IMR-90 (cell line): ENCODE measurements at regions not wholly inside any gene's neighbourhood (a gene's known extent, or its start where the extent isn't known, plus 50 kb on each side); places are given as distances from the start of the nearest gene placed in this dataset.

Source experiments
- ATAC-seq: fragments of 200-7000 bp; cut with Tn5 transposase; 2 replicates; pipeline ENCODE4 v1.9.1; 2020; ENCODE audit warnings: low read depth, mild to moderate bottlenecking, moderate library complexity
- BruUV-seq: library from RNA; stranded (reverse); fragments of 400-500 nt; replicated peaks from 2 replicates; lab custom pipeline; 2021; lab: Mats Ljungman, UMichigan
- CTCF ChIA-PET: fragments of 300-600 bp; formaldehyde crosslinking; extraction: SDS; loops from one replicate; lab custom pipeline; 2021; ENCODE audit warnings: antibody characterized with exemption; lab: Yijun Ruan, JAX
- POLR2A ChIA-PET: fragments of 300-600 bp; sonication (Branson Sonifier 250); formaldehyde crosslinking; loops from one replicate; lab custom pipeline; 2022; ENCODE audit warnings: antibody characterized with exemption; ENCODE audit not compliant: unreplicated experiment; lab: Charles Lee
- DNase-seq: peaks from one replicate; pipeline ENCODE4 v3.0.0; 2013
- H2AFZ ChIP-seq: replicated peaks from 2 replicates; pipeline ENCODE3; 2013; ENCODE audit warnings: low read length, mild to moderate bottlenecking; ENCODE audit not compliant: poor library complexity
- H2AK5ac ChIP-seq: 2 replicates; pipeline ENCODE4 v1.6.1; 2013; ENCODE audit warnings: low read depth, low read length, inconsistent platforms
- H2AK9ac ChIP-seq: replicated peaks from 2 replicates; pipeline ENCODE3; 2013; ENCODE audit warnings: mild to moderate bottlenecking, low read depth, low read length, moderate library complexity; ENCODE audit not compliant: poor library complexity
- H2BK120ac ChIP-seq: 2 replicates; pipeline ENCODE4 v1.6.1; 2013; ENCODE audit warnings: low read depth, low read length, inconsistent platforms
- H2BK15ac ChIP-seq: 3 replicates; pipeline ENCODE4 v1.6.1; 2013; ENCODE audit warnings: low read depth, low read length, inconsistent platforms
- H2BK20ac ChIP-seq: 2 replicates; pipeline ENCODE4 v1.6.1; 2013; ENCODE audit warnings: low read depth, mild to moderate bottlenecking, inconsistent platforms, low read length, moderate library complexity
- H2BK5ac ChIP-seq: 2 replicates; pipeline ENCODE4 v1.6.1; 2013; ENCODE audit warnings: mild to moderate bottlenecking, low read depth, low read length, inconsistent platforms; ENCODE audit not compliant: poor library complexity, severe bottlenecking
- H3K14ac ChIP-seq: replicated peaks from 2 replicates; pipeline ENCODE4 v1.6.1; 2013; ENCODE audit warnings: low read depth, low read length, inconsistent platforms
- H3K18ac ChIP-seq: 2 replicates; pipeline ENCODE4 v1.6.1; 2013; ENCODE audit warnings: low read depth, low read length, control low read depth
- H3K23ac ChIP-seq: 2 replicates; pipeline ENCODE4 v1.6.1; 2013; ENCODE audit warnings: low read depth, low read length, inconsistent platforms
- H3K27ac ChIP-seq: 2 replicates; pipeline ENCODE4 v1.5.1; 2013; ENCODE audit warnings: mild to moderate bottlenecking, control low read depth, low read length; ENCODE audit not compliant: insufficient read depth
- H3K27me3 ChIP-seq: 2 replicates; pipeline ENCODE4 v1.6.1; 2013; ENCODE audit warnings: low read length; ENCODE audit not compliant: control insufficient read depth, insufficient read depth
- H3K36me3 ChIP-seq: 2 replicates; pipeline ENCODE4 v1.6.1; 2013; ENCODE audit warnings: low read length, mixed read lengths; ENCODE audit not compliant: control insufficient read depth, insufficient read depth
- H3K4ac ChIP-seq: 2 replicates; pipeline ENCODE4 v1.6.1; 2013; ENCODE audit warnings: low read depth, low read length, inconsistent platforms
- H3K4me1 ChIP-seq: 2 replicates; pipeline ENCODE4 v1.6.1; 2013; ENCODE audit warnings: low read length, mixed read lengths; ENCODE audit not compliant: control insufficient read depth, insufficient read depth
- H3K4me2 ChIP-seq: 2 replicates; pipeline ENCODE4 v1.6.1; 2013; ENCODE audit warnings: low read depth, mild to moderate bottlenecking, control low read depth, low read length, moderate library complexity
- H3K4me3 ChIP-seq: 2 replicates; pipeline ENCODE4 v1.5.1; 2013; ENCODE audit warnings: low read depth, mild to moderate bottlenecking, control low read depth, low read length, moderate library complexity; ENCODE audit not compliant: insufficient read depth
- H3K56ac ChIP-seq: 2 replicates; pipeline ENCODE4 v1.6.1; 2013; ENCODE audit warnings: low read length, inconsistent platforms; ENCODE audit not compliant: insufficient read depth; ENCODE audit errors: extremely low read depth
- H3K79me1 ChIP-seq, 2 experiments: 2 replicates each; pipeline ENCODE4 v1.6.1; 2013; ENCODE audit warnings: low read length in 2 of 2, inconsistent platforms in 1 of 2, low read depth in 1 of 2
- H3K9ac ChIP-seq: 2 replicates; pipeline ENCODE4 v1.6.1; 2013; ENCODE audit warnings: low read depth, low read length, control low read depth
- H3K9me1 ChIP-seq: 2 replicates; pipeline ENCODE4 v1.6.1; 2013; ENCODE audit warnings: low read length, inconsistent platforms; ENCODE audit not compliant: insufficient read depth
- H3K9me3 ChIP-seq: 2 replicates; pipeline ENCODE4 v1.6.1; 2013; ENCODE audit warnings: low read length; ENCODE audit not compliant: control insufficient read depth, insufficient read depth
- H4K20me1 ChIP-seq: 2 replicates; pipeline ENCODE4 v1.6.1; 2013; ENCODE audit warnings: low read length, inconsistent platforms; ENCODE audit not compliant: insufficient read depth
- H4K5ac ChIP-seq: 2 replicates; pipeline ENCODE4 v1.6.1; 2013; ENCODE audit warnings: mild to moderate bottlenecking, low read depth, low read length, control low read depth
- H4K8ac ChIP-seq, 2 experiments: 2 replicates each; pipeline ENCODE4 v1.6.1; 2013; ENCODE audit warnings: low read depth in 2 of 2, low read length in 2 of 2, control low read depth in 1 of 2, inconsistent platforms in 1 of 2
- H4K91ac ChIP-seq: 2 replicates; pipeline ENCODE4 v1.6.1; 2013; ENCODE audit warnings: low read depth, low read length, inconsistent platforms; ENCODE audit not compliant: insufficient read depth
- BHLHE40 ChIP-seq: fragments of 150-350 bp; IDR thresholded peaks from 2 replicates; pipeline ENCODE4 v1.6.1; 2016; ENCODE audit warnings: mild to moderate bottlenecking, low read depth, low read length
- CEBPB ChIP-seq: IDR thresholded peaks from 2 replicates; pipeline ENCODE4 v1.6.1; 2012; ENCODE audit warnings: low read depth, low read length, improper control_type of control experiment
- CHD1 ChIP-seq: IDR thresholded peaks from 2 replicates; pipeline ENCODE4 v1.6.1; 2012; ENCODE audit warnings: low read depth, low read length, improper control_type of control experiment
- CTCF ChIP-seq: conservative IDR thresholded peaks from 2 replicates; pipeline ENCODE4 v1.5.1; 2012; ENCODE audit warnings: mild to moderate bottlenecking, low read depth, low read length, improper control_type of control experiment
- FOS ChIP-seq: fragments of 150-350 bp; IDR thresholded peaks from 2 replicates; pipeline ENCODE4 v1.6.1; 2016; ENCODE audit warnings: low read depth, low read length
- MAFK ChIP-seq: IDR thresholded peaks from 2 replicates; pipeline ENCODE4 v1.6.1; 2012; ENCODE audit warnings: low read depth, low read length, improper control_type of control experiment
- MAZ ChIP-seq: IDR thresholded peaks from 2 replicates; pipeline ENCODE4 v1.6.1; 2012; ENCODE audit warnings: low read depth, mild to moderate bottlenecking, low read length, improper control_type of control experiment, moderate library complexity, borderline replicate concordance
- MXI1 ChIP-seq: IDR thresholded peaks from 2 replicates; pipeline ENCODE4 v1.6.1; 2012; ENCODE audit warnings: low read depth, mild to moderate bottlenecking, low read length, moderate library complexity, borderline replicate concordance
- NFE2L2 ChIP-seq: fragments of 150-350 bp; IDR thresholded peaks from 2 replicates; pipeline ENCODE4 v1.6.1; 2016; ENCODE audit warnings: low read depth, mild to moderate bottlenecking, low read length
- POLR2A ChIP-seq: IDR thresholded peaks from 2 replicates; pipeline ENCODE4 v1.6.1; 2012; ENCODE audit warnings: mild to moderate bottlenecking, low read depth, low read length
- RAD21 ChIP-seq: IDR thresholded peaks from 2 replicates; pipeline ENCODE4 v1.6.1; 2012; ENCODE audit warnings: low read length, improper control_type of control experiment
- RCOR1 ChIP-seq: IDR thresholded peaks from 2 replicates; pipeline ENCODE4 v1.6.1; 2012; ENCODE audit warnings: mild to moderate bottlenecking, low read length, improper control_type of control experiment; ENCODE audit not compliant: insufficient replicate concordance
- RFX5 ChIP-seq: IDR thresholded peaks from 2 replicates; pipeline ENCODE4 v1.8.0; 2012; ENCODE audit warnings: low read depth, mild to moderate bottlenecking, low read length, moderate library complexity
- SMC3 ChIP-seq: fragments of 150-350 bp; IDR thresholded peaks from 2 replicates; pipeline ENCODE4 v1.6.1; 2016; ENCODE audit warnings: low read depth, mild to moderate bottlenecking, antibody characterized with exemption, low read length, moderate library complexity
- USF2 ChIP-seq: fragments of 150-350 bp; IDR thresholded peaks from 2 replicates; pipeline ENCODE4 v1.6.1; 2017; ENCODE audit warnings: mild to moderate bottlenecking, antibody characterized with exemption, low read length, low read depth
- WGBS, 2 experiments: methylation state at CpG; one replicate each; pipeline versions ENCODE4 v1.1.5 to v1.1.7; 2013; ENCODE audit warnings: missing lambda C conversion rate in 2 of 2; ENCODE audit not compliant: insufficient read length in 1 of 2; ENCODE audit errors: extremely low coverage in 2 of 2; 5-methylcytosine and 5-hydroxymethylcytosine counted together
- dilution Hi-C: fragments of 300-500 bp; cut with HindIII; formaldehyde crosslinking; loops from one replicate; pipeline ENCODE4 v1.14.3; 2018; ENCODE audit warnings: low sequenced_read_pairs; ENCODE audit not compliant: unreplicated experiment
- in situ Hi-C: fragments of 300-500 bp; cut with MboI; formaldehyde crosslinking; loops from 3 replicates; pipeline ENCODE4 v1.14.3; 2019; ENCODE audit warnings: low sequenced_read_pairs, inconsistent platforms, mixed read lengths
- intact Hi-C: fragments of 100-400 bp; cut with micrococcal nuclease; formaldehyde crosslinking; loops from 2 replicates; pipeline ENCODE4 v1.10.0; 2022
- TF ChIP-seq, protein P1 (sequence below): fragments of 150-350 bp; IDR thresholded peaks from 2 replicates; pipeline ENCODE4 v1.6.1; 2016; ENCODE audit warnings: low read depth, mild to moderate bottlenecking, low read length, moderate library complexity, borderline replicate concordance

DNA sequence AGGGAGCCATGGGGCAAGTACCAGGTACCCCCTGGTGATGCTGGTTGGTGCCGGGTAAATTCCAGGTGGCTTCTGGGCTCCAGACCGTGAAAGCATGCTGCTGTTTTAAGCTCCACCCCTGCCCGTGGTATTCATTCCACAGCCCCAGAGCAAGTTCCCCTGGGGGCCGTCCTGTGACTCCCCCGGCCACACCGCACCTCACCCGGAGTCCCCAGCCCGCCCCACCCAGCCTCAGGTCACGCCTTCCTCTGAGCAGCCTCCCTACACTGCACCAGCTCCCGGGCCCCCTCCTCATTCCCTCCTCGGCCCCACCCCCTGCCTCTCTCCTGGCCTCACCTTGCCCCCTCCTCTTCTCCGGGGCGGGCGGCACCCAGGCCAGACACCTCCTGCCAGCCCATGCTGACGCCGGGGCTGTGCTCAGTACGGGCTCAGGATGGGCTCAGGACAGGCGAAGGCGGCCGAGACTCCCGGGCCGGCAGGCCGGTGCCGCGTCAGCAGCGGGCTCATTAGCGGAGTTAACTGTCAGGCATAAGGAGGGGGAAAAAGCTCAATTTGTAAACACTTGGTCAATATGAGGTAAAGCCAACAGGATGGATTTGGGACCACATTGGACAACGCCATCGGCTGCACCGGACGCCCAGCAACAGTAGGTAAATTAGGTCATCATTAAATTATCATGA lies 127.4 kb downstream of the FAM53A start:
- H3K4me3 ChIP-seq = no peak overlapping the region
- no peak overlapping the region for H3K27ac ChIP-seq
- no peak overlapping the region for H2AK9ac ChIP-seq
- no peaks in the 10 kb centered on the region for H3K79me1 ChIP-seq
- ChIA-PET POLR2A (no interaction called here), CTCF (no interaction called here)
- no peak overlapping the region for H3K18ac ChIP-seq
- H3K36me3 ChIP-seq = no peaks in the 10 kb centered on the region
- no peak overlapping the region for H3K4me2 ChIP-seq
- no peaks in the 10 kb centered on the region for H3K4me1 ChIP-seq
- ATAC-seq = no peak
- no peak overlapping the region for H4K5ac ChIP-seq
- H3K56ac ChIP-seq = no peak overlapping the region
- no peak overlapping the region for H4K8ac ChIP-seq
- no peak overlapping the region for H2BK120ac ChIP-seq
- DNase-seq = no peak
- no peak overlapping the region for H2BK5ac ChIP-seq
- TF ChIP-seq RCOR1 (no peak), MAZ (no peak), CHD1 (no peak), MAFK (no peak), RAD21 (no peak), MXI1 (no peak), NFE2L2 (no peak), RFX5 (no peak), CTCF (no peak), USF2 (no peak), FOS (no peak), CEBPB (no peak), BHLHE40 (no peak), POLR2A (no peak), SMC3 (no peak)
- TF ChIP-seq, protein P1, sequence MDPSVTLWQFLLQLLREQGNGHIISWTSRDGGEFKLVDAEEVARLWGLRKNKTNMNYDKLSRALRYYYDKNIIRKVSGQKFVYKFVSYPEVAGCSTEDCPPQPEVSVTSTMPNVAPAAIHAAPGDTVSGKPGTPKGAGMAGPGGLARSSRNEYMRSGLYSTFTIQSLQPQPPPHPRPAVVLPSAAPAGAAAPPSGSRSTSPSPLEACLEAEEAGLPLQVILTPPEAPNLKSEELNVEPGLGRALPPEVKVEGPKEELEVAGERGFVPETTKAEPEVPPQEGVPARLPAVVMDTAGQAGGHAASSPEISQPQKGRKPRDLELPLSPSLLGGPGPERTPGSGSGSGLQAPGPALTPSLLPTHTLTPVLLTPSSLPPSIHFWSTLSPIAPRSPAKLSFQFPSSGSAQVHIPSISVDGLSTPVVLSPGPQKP = no peak
- dilution Hi-C loops = no loop called here
- no peak overlapping the region for H2AK5ac ChIP-seq
- no peak overlapping the region for H3K4ac ChIP-seq
- H3K9me3 ChIP-seq = no peaks in the 10 kb centered on the region
- WGBS, 2 experiments = 20% methylated on average over 16 of the region's 31 CpGs; no CpG with 5 or more reads in 1 of the 2 experiments
- H3K14ac ChIP-seq = no peak overlapping the region
- intact Hi-C loops = no loop called here
- no peak overlapping the region for H2BK20ac ChIP-seq
- H3K9ac ChIP-seq = no peak overlapping the region
- in situ Hi-C loops = no loop called here
- peaks cover 37% of the 10 kb centered on the region for H3K27me3 ChIP-seq
- no peaks in the 10 kb centered on the region for H4K20me1 ChIP-seq
- no peaks in the 10 kb centered on the region for H3K9me1 ChIP-seq
- no peak overlapping the region for H4K91ac ChIP-seq
- H2BK15ac ChIP-seq = no peak overlapping the region
- no peak overlapping the region for H2AFZ ChIP-seq
- BruUV-seq = no TSS peak
- H3K23ac ChIP-seq = no peak overlapping the region
